ENCODE measurements at regions not wholly inside any gene's neighbourhood (a gene's known extent, or its start where the extent isn't known, plus 50 kb on each side); places are given as distances from the start of the nearest gene placed in this dataset.

DNA sequence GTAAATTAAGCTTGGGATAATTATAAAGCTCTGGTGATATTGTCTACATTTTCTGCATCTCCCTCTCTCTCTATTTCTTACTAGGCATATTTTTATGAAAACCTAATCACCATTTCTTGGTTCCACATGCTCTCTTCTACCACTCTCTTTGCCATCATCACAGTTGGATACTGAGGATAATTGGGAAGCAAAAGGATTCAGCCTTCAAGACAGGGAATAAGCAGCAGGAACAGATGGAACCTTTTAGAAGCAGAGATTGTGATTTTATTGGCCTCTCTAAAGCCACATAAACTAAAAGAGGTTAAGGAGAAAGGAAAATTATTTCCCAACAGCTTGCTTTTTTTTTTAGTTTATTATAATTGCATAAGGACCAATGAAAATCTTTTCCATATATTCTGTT lies 226.3 kb upstream of the SPHKAP start:
- TF ChIP-seq, protein P1, sequence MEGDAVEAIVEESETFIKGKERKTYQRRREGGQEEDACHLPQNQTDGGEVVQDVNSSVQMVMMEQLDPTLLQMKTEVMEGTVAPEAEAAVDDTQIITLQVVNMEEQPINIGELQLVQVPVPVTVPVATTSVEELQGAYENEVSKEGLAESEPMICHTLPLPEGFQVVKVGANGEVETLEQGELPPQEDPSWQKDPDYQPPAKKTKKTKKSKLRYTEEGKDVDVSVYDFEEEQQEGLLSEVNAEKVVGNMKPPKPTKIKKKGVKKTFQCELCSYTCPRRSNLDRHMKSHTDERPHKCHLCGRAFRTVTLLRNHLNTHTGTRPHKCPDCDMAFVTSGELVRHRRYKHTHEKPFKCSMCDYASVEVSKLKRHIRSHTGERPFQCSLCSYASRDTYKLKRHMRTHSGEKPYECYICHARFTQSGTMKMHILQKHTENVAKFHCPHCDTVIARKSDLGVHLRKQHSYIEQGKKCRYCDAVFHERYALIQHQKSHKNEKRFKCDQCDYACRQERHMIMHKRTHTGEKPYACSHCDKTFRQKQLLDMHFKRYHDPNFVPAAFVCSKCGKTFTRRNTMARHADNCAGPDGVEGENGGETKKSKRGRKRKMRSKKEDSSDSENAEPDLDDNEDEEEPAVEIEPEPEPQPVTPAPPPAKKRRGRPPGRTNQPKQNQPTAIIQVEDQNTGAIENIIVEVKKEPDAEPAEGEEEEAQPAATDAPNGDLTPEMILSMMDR (IDR thresholded peaks at IDR 0.05) = no peak
- TF ChIP-seq POLR2A (IDR thresholded peaks at IDR 0.05) = no peak

Measured in thyroid gland (tissue), 4 donors.